KMS-11 (cell line): ENCODE measurements at regions not wholly inside any gene's neighbourhood (a gene's known extent, or its start where the extent isn't known, plus 50 kb on each side); places are given as distances from the start of the nearest gene placed in this dataset.

Experiments used
- H2AFZ ChIP-seq: fragments of 200-600 bp; sonication (generic); 2 replicates; pipeline ENCODE4 v1.6.1; 2016; ENCODE audit warnings: antibody characterized with exemption, mixed run types, low read depth
- H3K27ac ChIP-seq: fragments of 200-600 bp; sonication (generic); 2 replicates; pipeline ENCODE4 v1.6.1; 2016; ENCODE audit warnings: mild to moderate bottlenecking, mixed run types
- H3K27me3 ChIP-seq: fragments of 200-600 bp; sonication (generic); 2 replicates; pipeline ENCODE4 v1.6.1; 2017; ENCODE audit warnings: mild to moderate bottlenecking, low read depth, mixed run types, moderate library complexity; ENCODE audit not compliant: insufficient read depth
- H3K36me3 ChIP-seq: fragments of 200-600 bp; sonication (generic); 2 replicates; pipeline ENCODE4 v1.6.1; 2017; ENCODE audit warnings: mild to moderate bottlenecking, mixed run types; ENCODE audit not compliant: insufficient read depth
- H3K4me1 ChIP-seq: fragments of 200-600 bp; sonication (generic); 2 replicates; pipeline ENCODE4 v1.6.1; 2016; ENCODE audit warnings: mild to moderate bottlenecking, low read depth, mixed run types; ENCODE audit not compliant: poor library complexity, severe bottlenecking
- H3K4me2 ChIP-seq: fragments of 200-600 bp; sonication (generic); 2 replicates; pipeline ENCODE4 v1.7.0; 2016; ENCODE audit warnings: mild to moderate bottlenecking, mixed run types
- H3K4me3 ChIP-seq: fragments of 200-600 bp; sonication (generic); IDR thresholded peaks from 2 replicates; pipeline ENCODE4 v1.6.1; 2017; ENCODE audit warnings: low read depth, low read length, mixed read lengths; ENCODE audit not compliant: insufficient read depth
- H3K79me2 ChIP-seq: fragments of 200-600 bp; sonication (generic); 2 replicates; pipeline ENCODE4 v1.6.1; 2016; ENCODE audit warnings: low read depth, mixed run types; ENCODE audit not compliant: insufficient read depth
- H3K9ac ChIP-seq: fragments of 200-600 bp; sonication (generic); 2 replicates; pipeline ENCODE4 v1.6.1; 2016; ENCODE audit warnings: mild to moderate bottlenecking, mixed run types
- H4K20me1 ChIP-seq: fragments of 200-600 bp; sonication (generic); 2 replicates; pipeline ENCODE4 v1.6.1; 2016; ENCODE audit warnings: mild to moderate bottlenecking, mixed run types; ENCODE audit not compliant: insufficient read depth
- TF ChIP-seq, protein P1 (sequence below): fragments of 200-600 bp; sonication (generic); conservative IDR thresholded peaks from 2 replicates; pipeline ENCODE4 v1.6.1; 2017; ENCODE audit warnings: low read depth, mild to moderate bottlenecking, antibody characterized with exemption, low read length, moderate library complexity, mixed read lengths

DNA sequence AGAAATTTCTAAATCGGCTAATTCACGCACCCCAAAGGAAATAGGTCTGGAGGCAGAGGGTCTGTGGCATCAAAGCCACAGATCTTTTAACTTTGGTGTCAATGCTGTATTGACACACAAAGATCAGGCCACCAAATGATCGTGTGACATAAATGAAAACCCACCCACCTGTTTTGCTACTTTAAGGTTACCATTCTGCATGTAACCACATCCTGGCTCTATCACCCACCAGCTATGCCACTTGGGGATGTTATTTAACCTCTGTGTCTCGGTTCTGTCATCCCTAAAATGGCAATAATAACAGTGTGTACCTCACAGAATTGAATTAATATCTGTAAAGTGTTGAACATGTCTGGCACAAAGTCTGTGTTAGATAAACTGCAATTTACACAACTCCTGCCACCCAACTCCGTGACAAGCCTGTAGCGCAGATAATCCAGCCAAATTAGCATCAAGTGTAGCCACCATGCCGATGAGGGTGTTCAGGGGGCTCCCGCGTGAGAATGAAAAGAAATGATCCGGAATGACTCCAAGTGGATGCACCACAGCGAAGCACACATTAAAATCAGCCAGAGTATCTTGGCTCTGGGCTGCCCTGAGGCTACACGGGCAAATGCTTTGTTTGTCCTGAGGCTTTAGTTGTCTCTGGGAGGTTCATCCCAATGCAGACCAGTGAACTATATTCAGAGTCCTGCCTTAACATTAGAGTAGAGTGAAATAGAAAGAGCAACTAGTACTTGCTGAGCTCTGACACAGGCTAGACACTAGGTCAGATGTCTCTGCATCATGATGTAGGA, 158.4 kb upstream of the NEBL start:
- Histone ChIP-seq H3K36me3 (no peaks in the 10 kb centered on the region), H3K27ac (no peak overlapping the region), H4K20me1 (no peaks in the 10 kb centered on the region), H3K9ac (no peak overlapping the region), H3K4me3 (no peak overlapping the region), H3K27me3 (no peaks in the 10 kb centered on the region), H3K79me2 (no peaks in the 10 kb centered on the region), H2AFZ (no peak overlapping the region), H3K4me2 (no peak overlapping the region), H3K4me1 (no peaks in the 10 kb centered on the region)
- TF ChIP-seq, protein P1, sequence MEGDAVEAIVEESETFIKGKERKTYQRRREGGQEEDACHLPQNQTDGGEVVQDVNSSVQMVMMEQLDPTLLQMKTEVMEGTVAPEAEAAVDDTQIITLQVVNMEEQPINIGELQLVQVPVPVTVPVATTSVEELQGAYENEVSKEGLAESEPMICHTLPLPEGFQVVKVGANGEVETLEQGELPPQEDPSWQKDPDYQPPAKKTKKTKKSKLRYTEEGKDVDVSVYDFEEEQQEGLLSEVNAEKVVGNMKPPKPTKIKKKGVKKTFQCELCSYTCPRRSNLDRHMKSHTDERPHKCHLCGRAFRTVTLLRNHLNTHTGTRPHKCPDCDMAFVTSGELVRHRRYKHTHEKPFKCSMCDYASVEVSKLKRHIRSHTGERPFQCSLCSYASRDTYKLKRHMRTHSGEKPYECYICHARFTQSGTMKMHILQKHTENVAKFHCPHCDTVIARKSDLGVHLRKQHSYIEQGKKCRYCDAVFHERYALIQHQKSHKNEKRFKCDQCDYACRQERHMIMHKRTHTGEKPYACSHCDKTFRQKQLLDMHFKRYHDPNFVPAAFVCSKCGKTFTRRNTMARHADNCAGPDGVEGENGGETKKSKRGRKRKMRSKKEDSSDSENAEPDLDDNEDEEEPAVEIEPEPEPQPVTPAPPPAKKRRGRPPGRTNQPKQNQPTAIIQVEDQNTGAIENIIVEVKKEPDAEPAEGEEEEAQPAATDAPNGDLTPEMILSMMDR: no peak

DNA sequence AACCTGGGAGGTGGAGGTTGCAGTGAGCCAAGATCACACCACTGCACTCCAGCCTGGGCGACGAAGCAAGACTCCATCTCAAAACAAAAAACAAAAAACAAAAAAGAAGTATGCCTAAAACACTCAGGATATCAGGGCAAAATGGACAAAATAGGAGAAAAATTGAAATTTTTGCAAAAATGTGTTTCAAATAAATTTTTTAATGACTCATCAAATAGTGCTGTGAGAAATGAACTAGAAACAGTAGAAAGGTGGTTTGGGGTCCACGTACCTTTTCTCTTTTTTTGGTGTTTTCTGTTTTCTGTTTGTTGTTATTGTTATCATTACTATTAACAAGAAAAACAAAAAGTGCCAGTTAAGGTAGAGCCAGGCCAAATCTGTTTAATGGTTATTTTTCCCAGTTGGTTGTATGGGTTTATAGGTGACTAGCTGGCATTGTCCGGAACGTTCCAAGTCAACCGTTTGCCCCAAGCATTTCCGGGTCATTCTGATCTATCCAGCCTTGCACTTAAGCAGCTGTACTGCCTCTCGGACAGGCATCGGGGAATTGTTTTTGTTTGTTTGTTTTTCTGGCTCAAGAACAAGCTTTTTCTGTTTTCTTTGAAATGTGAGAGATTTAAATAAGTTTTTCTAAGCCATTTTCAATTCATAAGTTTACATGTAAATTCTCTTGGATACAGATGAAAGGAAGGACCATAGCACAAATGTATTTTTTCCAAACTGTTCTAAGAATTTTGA, 157.0 kb upstream of the NEBL start:
- H3K27me3 ChIP-seq: no peaks in the 10 kb centered on the region
- TF ChIP-seq, protein P1: no peak
- H3K9ac ChIP-seq: no peak overlapping the region
- no peaks in the 10 kb centered on the region for H4K20me1 ChIP-seq
- no peak overlapping the region for H3K4me2 ChIP-seq
- H3K4me1 ChIP-seq: no peaks in the 10 kb centered on the region
- no peak overlapping the region for H3K27ac ChIP-seq
- no peaks in the 10 kb centered on the region for H3K36me3 ChIP-seq
- no peak overlapping the region for H3K4me3 ChIP-seq
- H3K79me2 ChIP-seq: no peaks in the 10 kb centered on the region
- H2AFZ ChIP-seq: no peak overlapping the region

DNA sequence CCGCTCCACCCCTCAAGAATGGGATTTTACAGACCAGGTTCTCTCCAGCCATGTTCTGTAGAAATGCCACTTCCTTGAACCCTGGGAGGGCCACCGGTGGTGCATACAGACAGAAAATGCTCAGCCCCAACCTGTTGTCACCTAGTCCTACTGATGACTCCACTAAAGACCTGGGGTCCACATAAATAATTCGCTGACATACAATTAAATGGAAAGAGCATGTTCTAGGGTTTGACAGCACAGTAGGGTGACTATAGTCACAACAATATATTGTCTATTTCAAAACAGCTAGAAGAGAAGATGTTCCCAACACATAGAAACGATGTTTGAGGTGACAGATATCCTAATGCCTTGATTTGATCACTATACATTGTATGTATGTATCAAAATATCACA, 155.6 kb upstream of the NEBL start:
- TF ChIP-seq, protein P1: no peak
- Histone ChIP-seq H3K4me2 (no peak overlapping the region), H3K4me1 (no peaks in the 10 kb centered on the region), H3K9ac (no peak overlapping the region), H3K27ac (no peak overlapping the region), H3K36me3 (no peaks in the 10 kb centered on the region), H2AFZ (no peak overlapping the region), H3K4me3 (no peak overlapping the region), H3K27me3 (no peaks in the 10 kb centered on the region), H4K20me1 (no peaks in the 10 kb centered on the region), H3K79me2 (no peaks in the 10 kb centered on the region)

DNA sequence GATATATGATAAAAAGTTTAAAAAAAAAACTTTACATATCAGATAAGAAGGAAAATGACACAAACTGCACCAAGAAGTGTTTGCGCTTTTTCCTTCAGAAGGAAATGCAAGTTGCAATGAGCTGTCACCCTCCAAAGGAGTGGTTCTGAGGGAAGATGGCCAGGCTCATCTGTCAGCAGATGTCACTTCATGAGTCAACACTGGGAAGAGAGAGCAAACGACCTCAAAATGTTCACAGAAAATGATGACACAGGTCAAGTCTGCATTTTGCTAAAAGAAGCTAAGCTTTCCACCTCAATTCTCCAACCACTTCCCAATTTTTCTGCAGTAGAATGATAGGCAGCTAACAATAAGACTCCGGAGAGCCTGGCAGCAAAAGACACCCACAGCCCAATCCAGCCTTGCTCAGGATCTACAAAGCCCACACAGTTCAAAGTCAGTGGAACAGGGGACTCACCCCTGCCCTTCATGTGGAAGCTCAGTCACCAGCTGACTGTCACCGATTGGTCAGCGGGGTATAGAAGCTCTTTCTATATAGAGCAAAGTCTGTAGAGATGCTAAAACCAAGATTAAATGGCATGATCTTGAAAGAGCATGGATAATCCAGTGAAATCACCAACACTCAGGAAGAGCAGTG, 155.1 kb upstream of the NEBL start:
- Histone ChIP-seq H3K27me3 (no peaks in the 10 kb centered on the region), H3K36me3 (no peaks in the 10 kb centered on the region), H3K27ac (no peak overlapping the region), H3K4me1 (no peaks in the 10 kb centered on the region), H3K79me2 (no peaks in the 10 kb centered on the region), H4K20me1 (no peaks in the 10 kb centered on the region), H2AFZ (no peak overlapping the region), H3K9ac (no peak overlapping the region), H3K4me3 (no peak overlapping the region), H3K4me2 (no peak overlapping the region)
- TF ChIP-seq, protein P1: no peak
